GM21619 (cell line): ENCODE measurements at regions not wholly inside any gene's neighbourhood (a gene's known extent, or its start where the extent isn't known, plus 50 kb on each side); places are given as distances from the start of the nearest gene placed in this dataset.
"Not testable (repeated sequence)": the region's sequence is repeated elsewhere in the genome, so short reads cannot be mapped to it uniquely, and the experiment has no call there.

Experiments used
- ATAC-seq: cut with Tn5 transposase; IDR thresholded peaks from one replicate; pipeline ENCODE4 v1.9.1; 2021; ENCODE audit not compliant: unreplicated experiment

GRCh38 chr3:69648126-69648525, 91.1 kb upstream of the MITF start:
- ATAC-seq, result no peak

- ATAC-seq, result no peak
These were observed 91.7 kb upstream of the MITF start for GRCh38 chr3:69647511-69648110.

GRCh38 chr3:69647081-69647480, 92.2 kb upstream of the MITF start:
- ATAC-seq, result no peak

GRCh38 chr3:69646287-69647067, 92.8 kb upstream of the MITF start:
- ATAC-seq, result no peak

- ATAC-seq, result no peak
These were observed 96.7 kb upstream of the MITF start for GRCh38 chr3:69642606-69643005.

- no peak for ATAC-seq
These were observed 99.4 kb upstream of the MITF start for GRCh38 chr3:69639851-69640250.

GRCh38 chr3:69628951-69629350, 110.3 kb upstream of the MITF start:
- ATAC-seq, result no peak

- ATAC-seq, result no peak
These were observed 126.0 kb upstream of the MITF start for GRCh38 chr3:69613286-69613685.

- ATAC-seq, result no peak
These were observed 126.5 kb upstream of the MITF start for GRCh38 chr3:69612791-69613190.

GRCh38 chr3:69609566-69609965, 129.7 kb upstream of the MITF start:
- ATAC-seq, result not testable (repeated sequence)

- no peak for ATAC-seq
These were observed 131.6 kb upstream of the MITF start for GRCh38 chr3:69607466-69608305.

- no peak for ATAC-seq
These were observed 133.4 kb upstream of the MITF start for GRCh38 chr3:69605867-69606266.

GRCh38 chr3:69604735-69605450, 134.4 kb upstream of the MITF start:
- no peak for ATAC-seq

GRCh38 chr3:69602112-69602511, 137.2 kb upstream of the MITF start:
- no peak for ATAC-seq

- no peak for ATAC-seq
These were observed 145.0 kb upstream of the MITF start for GRCh38 chr3:69594286-69594685.

GRCh38 chr3:69591164-69591736, 148.0 kb upstream of the MITF start:
- ATAC-seq, result no peak

- ATAC-seq, result no peak
These were observed 149.2 kb upstream of the MITF start for GRCh38 chr3:69590111-69590510.

- ATAC-seq, result no peak
These were observed 151.1 kb upstream of the MITF start for GRCh38 chr3:69588170-69588569.

- no peak for ATAC-seq
These were observed 153.8 kb upstream of the MITF start for GRCh38 chr3:69585472-69585871.

- ATAC-seq, result no peak
These were observed 157.2 kb upstream of the MITF start for GRCh38 chr3:69582044-69582443.
